ENCODE measurements at regions not wholly inside any gene's neighbourhood (a gene's known extent, or its start where the extent isn't known, plus 50 kb on each side); places are given as distances from the start of the nearest gene placed in this dataset.

- WGBS (ENCODE audit: extremely low coverage, insufficient read length, low lambda C conversion rate): no CpG with 5 or more reads among the region's 3 CpGs
- Histone ChIP-seq H3K18ac (ENCODE audit: insufficient read length, low read depth, low read length) (no peak overlapping the region), H3K14ac (ENCODE audit: insufficient read depth, low read length) (no peak overlapping the region), H4K91ac (ENCODE audit: insufficient read length, low read depth, low read length) (no peak overlapping the region), H4K20me1 (ENCODE audit: control insufficient read depth, insufficient read depth, insufficient read length) (no peaks in the 10 kb centered on the region), H3K23me2 (ENCODE audit: insufficient read length, low read depth, low read length, poor library complexity, severe bottlenecking) (no peaks in the 10 kb centered on the region), H4K5ac (ENCODE audit: insufficient read length, low read depth, low read length) (no peak overlapping the region), H3K4ac (ENCODE audit: low read depth, low read length) (no peak overlapping the region), H3K4me1 (ENCODE audit: insufficient read depth, low read length) (no peaks in the 10 kb centered on the region), H3K23ac (ENCODE audit: insufficient read length, low read depth, low read length) (no peak overlapping the region), H2BK5ac (ENCODE audit: insufficient read length, low read length) (no peak overlapping the region), H3T11ph (ENCODE audit: low read length) (no peak overlapping the region), H2AK5ac (ENCODE audit: insufficient read length, low read length) (no peak overlapping the region), H3K27ac (ENCODE audit: insufficient read length, low read depth, low read length) (no peak overlapping the region), H4K8ac (replicated peaks; ENCODE audit: insufficient read length, low read depth, low read length) (no peak overlapping the region), H3K9ac (ENCODE audit: extremely low read depth, insufficient read length, low read length) (no peak overlapping the region), H3K79me2 (ENCODE audit: insufficient read depth, low read length) (no peaks in the 10 kb centered on the region), H2AFZ (ENCODE audit: low read length) (no peak overlapping the region), H3K56ac (ENCODE audit: insufficient read length, low read depth, low read length) (no peak overlapping the region), H3K4me2 (ENCODE audit: insufficient read depth, insufficient read length, low read length) (no peak overlapping the region), H2BK20ac (ENCODE audit: low read depth, low read length, poor library complexity, severe bottlenecking) (no peak overlapping the region), H2BK12ac (ENCODE audit: insufficient read length, low read depth, low read length) (no peak overlapping the region), H3K79me1 (ENCODE audit: insufficient read depth, low read depth, low read length, poor library complexity, severe bottlenecking) (no peaks in the 10 kb centered on the region), H2BK15ac (ENCODE audit: low read depth, low read length) (no peak overlapping the region), H2BK120ac (ENCODE audit: low read depth, low read length, poor library complexity, severe bottlenecking) (no peak overlapping the region), H3K9me3 (ENCODE audit: control insufficient read depth, low read depth, low read length) (no peaks in the 10 kb centered on the region), H3K27me3 (ENCODE audit: insufficient read depth, low read length) (no peaks in the 10 kb centered on the region)
- no peaks in the 10 kb centered on the region for H3K36me3 Mint-ChIP-seq (ENCODE audit: insufficient read depth in 1 of 3, low read depth in 3 of 3)
- TF ChIP-seq, protein P1, sequence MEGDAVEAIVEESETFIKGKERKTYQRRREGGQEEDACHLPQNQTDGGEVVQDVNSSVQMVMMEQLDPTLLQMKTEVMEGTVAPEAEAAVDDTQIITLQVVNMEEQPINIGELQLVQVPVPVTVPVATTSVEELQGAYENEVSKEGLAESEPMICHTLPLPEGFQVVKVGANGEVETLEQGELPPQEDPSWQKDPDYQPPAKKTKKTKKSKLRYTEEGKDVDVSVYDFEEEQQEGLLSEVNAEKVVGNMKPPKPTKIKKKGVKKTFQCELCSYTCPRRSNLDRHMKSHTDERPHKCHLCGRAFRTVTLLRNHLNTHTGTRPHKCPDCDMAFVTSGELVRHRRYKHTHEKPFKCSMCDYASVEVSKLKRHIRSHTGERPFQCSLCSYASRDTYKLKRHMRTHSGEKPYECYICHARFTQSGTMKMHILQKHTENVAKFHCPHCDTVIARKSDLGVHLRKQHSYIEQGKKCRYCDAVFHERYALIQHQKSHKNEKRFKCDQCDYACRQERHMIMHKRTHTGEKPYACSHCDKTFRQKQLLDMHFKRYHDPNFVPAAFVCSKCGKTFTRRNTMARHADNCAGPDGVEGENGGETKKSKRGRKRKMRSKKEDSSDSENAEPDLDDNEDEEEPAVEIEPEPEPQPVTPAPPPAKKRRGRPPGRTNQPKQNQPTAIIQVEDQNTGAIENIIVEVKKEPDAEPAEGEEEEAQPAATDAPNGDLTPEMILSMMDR (conservative IDR thresholded peaks at IDR 0.05): no peak
- no peaks in the 10 kb centered on the region for H3K4me1 Mint-ChIP-seq
- DNase-seq: no peak
- H3K9me3 Mint-ChIP-seq: peaks cover 0 to 2% of the 10 kb centered on the region in 2 experiments; a peak in 1 of 5 replicates
- no peak overlapping the region for H3K4me3 Mint-ChIP-seq
- H3K27ac Mint-ChIP-seq: no peak overlapping the region
- H3K27me3 Mint-ChIP-seq (ENCODE audit: low read depth): no peaks in the 10 kb centered on the region
Measured at GRCh38 chr6:23349521-23350147, 776.4 kb upstream of the NRSN1 start.
